Stimulated activated naive B cell treated with anti-CD40 and anti-IgM and Interleukin-4, amounts not matched to agents 10 μg/mL and 1 μg/mL and 100 μg/mL, for 72 hours (primary cell): ENCODE measurements at regions not wholly inside any gene's neighbourhood (a gene's known extent, or its start where the extent isn't known, plus 50 kb on each side); places are given as distances from the start of the nearest gene placed in this dataset.

Experiments used
- ATAC-seq, 2 donors: fragments of 150-1000 bp; cut with Tn5 transposase; replicated peaks; 2 replicates each; pipeline ENCODE4 v1.10.0; 2021; ENCODE audit warnings: moderate library complexity in 1 of 2
- DNase-seq: peaks from one replicate; pipeline ENCODE4 v3.0.0; 2021
- H3K27ac Mint-ChIP-seq: one replicate; pipeline ENCODE4 v1.8.0; 2022; ENCODE audit warnings: mild to moderate bottlenecking, mixed read lengths
- H3K27me3 Mint-ChIP-seq, 2 donors: one replicate each; pipeline ENCODE4 v1.8.0; 2022; ENCODE audit warnings: mixed read lengths in 2 of 2
- H3K36me3 Mint-ChIP-seq, 2 donors: one replicate each; pipeline ENCODE4 v1.8.0; 2022; ENCODE audit warnings: mixed read lengths in 2 of 2, mild to moderate bottlenecking in 1 of 2
- H3K4me1 Mint-ChIP-seq, 2 donors: one replicate each; pipeline ENCODE4 v1.8.0; 2022; ENCODE audit warnings: mixed read lengths in 2 of 2, mild to moderate bottlenecking in 1 of 2
- H3K4me3 Mint-ChIP-seq, 2 donors: one replicate each; pipeline ENCODE4 v1.8.0; 2022; ENCODE audit warnings: mild to moderate bottlenecking in 2 of 2, mixed read lengths in 2 of 2, moderate library complexity in 1 of 2
- H3K9me3 Mint-ChIP-seq, 2 donors: one replicate each; pipeline ENCODE4 v1.8.0; 2022; ENCODE audit warnings: mixed read lengths in 2 of 2, mild to moderate bottlenecking in 1 of 2

DNA sequence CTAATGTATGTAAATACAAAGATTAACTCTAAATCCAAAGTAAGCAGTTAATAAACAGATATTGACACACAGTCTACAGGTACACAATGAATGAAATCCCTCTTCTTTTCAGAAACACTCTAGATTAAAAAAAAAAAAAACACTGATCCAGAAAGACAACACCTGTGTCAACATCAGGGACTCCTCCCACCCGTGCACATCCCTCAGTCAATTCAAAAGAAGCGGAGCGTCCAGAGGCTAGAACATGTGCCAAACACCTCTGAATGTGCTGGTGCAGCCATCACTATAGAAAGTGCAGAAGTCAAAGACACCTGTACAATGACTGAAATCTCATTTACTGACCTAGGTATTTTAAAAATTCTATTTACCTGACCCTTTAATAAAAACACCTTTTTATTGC lies 622.6 kb upstream of the ID2 start:
- peaks cover 0 to 7% of the 10 kb centered on the region in 2 donors for H3K36me3 Mint-ChIP-seq
- H3K4me3 Mint-ChIP-seq, result no peak overlapping the region
- peaks cover 6 to 15% of the 10 kb centered on the region in 2 donors for H3K4me1 Mint-ChIP-seq
- H3K9me3 Mint-ChIP-seq, result peaks cover 11 to 12% of the 10 kb centered on the region in 2 donors
- H3K27ac Mint-ChIP-seq, result peak overlapping the region; percentile 22
- H3K27me3 Mint-ChIP-seq, result peaks cover 5 to 6% of the 10 kb centered on the region in 2 donors
- no peak for ATAC-seq
- no peak for DNase-seq

GRCh38 chr2:8059794-8060193 lies 622.1 kb upstream of the ID2 start:
- Mint-ChIP-seq H3K4me3 (no peak overlapping the region), H3K4me1 (peaks cover 6 to 15% of the 10 kb centered on the region in 2 donors), H3K36me3 (peaks cover 0 to 10% of the 10 kb centered on the region in 2 donors), H3K27ac (no peak overlapping the region), H3K27me3 (peaks cover 5 to 6% of the 10 kb centered on the region in 2 donors), H3K9me3 (peaks cover 14% of the 10 kb centered on the region in 2 donors)
- ATAC-seq (no peak), DNase-seq (no peak)

- DNase-seq, result no peak
- Mint-ChIP-seq H3K27ac (no peak overlapping the region), H3K27me3 (peaks cover 6 to 8% of the 10 kb centered on the region in 2 donors), H3K4me1 (peaks cover 6 to 15% of the 10 kb centered on the region in 2 donors), H3K9me3 (peaks cover 14 to 16% of the 10 kb centered on the region in 2 donors), H3K4me3 (no peak overlapping the region), H3K36me3 (peaks cover 0 to 10% of the 10 kb centered on the region in 2 donors)
- ATAC-seq, result no peak
Measured at GRCh38 chr2:8061219-8061618, 620.6 kb upstream of the ID2 start.

GRCh38 chr2:8064603-8065002 lies 617.3 kb upstream of the ID2 start:
- no peak overlapping the region for H3K27ac Mint-ChIP-seq
- H3K4me1 Mint-ChIP-seq, result no peaks in the 10 kb centered on the region
- H3K9me3 Mint-ChIP-seq, result peaks cover 8 to 11% of the 10 kb centered on the region in 2 donors
- H3K27me3 Mint-ChIP-seq, result peaks cover 4 to 13% of the 10 kb centered on the region in 2 donors
- no peak for DNase-seq
- ATAC-seq, result no peak
- no peak overlapping the region for H3K4me3 Mint-ChIP-seq
- peaks cover 0 to 7% of the 10 kb centered on the region in 2 donors for H3K36me3 Mint-ChIP-seq

GRCh38 chr2:8065191-8065590 lies 616.7 kb upstream of the ID2 start:
- DNase-seq, result no peak
- Mint-ChIP-seq H3K9me3 (peaks cover 8 to 11% of the 10 kb centered on the region in 2 donors), H3K4me1 (no peaks in the 10 kb centered on the region), H3K36me3 (peaks cover 0 to 7% of the 10 kb centered on the region in 2 donors), H3K4me3 (no peak overlapping the region), H3K27ac (no peak overlapping the region), H3K27me3 (peaks cover 4 to 13% of the 10 kb centered on the region in 2 donors)
- no peak for ATAC-seq

DNA sequence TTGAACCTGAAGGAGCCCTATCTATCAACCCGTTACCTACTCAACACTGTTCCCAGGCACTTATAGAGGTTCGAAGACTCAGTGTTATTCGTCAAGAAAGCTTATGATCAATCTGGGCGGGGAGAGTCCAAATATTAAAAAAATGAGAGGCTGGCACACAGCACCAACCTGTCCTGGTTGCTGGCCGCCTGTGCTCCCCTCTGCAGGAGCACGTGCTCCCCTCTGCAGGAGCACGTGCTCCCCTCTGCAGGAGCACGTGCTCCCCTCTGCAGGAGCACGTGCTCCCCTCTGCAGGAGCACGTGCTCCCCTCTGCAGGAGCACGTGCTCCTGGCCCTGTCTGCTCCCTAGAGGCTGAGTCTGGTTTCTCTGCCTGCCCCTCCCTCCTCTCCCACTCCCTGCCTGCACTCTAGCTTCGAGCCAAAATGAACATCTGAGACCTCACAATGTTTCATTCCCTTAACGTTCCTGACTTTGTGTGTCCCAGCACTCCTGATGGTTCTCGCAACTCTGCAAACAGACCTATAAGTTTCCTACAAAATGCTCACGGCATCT lies 614.0 kb upstream of the ID2 start:
- DNase-seq (no peak), ATAC-seq (no peak)
- Mint-ChIP-seq H3K27ac (no peak overlapping the region), H3K9me3 (peaks cover 8 to 11% of the 10 kb centered on the region in 2 donors), H3K4me1 (no peaks in the 10 kb centered on the region), H3K36me3 (peaks cover 0 to 7% of the 10 kb centered on the region in 2 donors), H3K27me3 (peaks cover 4 to 13% of the 10 kb centered on the region in 2 donors), H3K4me3 (no peak overlapping the region)

GRCh38 chr2:8072907-8073306 lies 608.9 kb upstream of the ID2 start:
- no peaks in the 10 kb centered on the region for H3K4me1 Mint-ChIP-seq
- H3K36me3 Mint-ChIP-seq, result peaks cover 0 to 4% of the 10 kb centered on the region in 2 donors
- no peak for DNase-seq
- H3K27ac Mint-ChIP-seq, result no peak overlapping the region
- H3K9me3 Mint-ChIP-seq, result peaks cover 9 to 11% of the 10 kb centered on the region in 2 donors
- ATAC-seq, result no peak
- peaks cover 0 to 7% of the 10 kb centered on the region in 2 donors for H3K27me3 Mint-ChIP-seq
- H3K4me3 Mint-ChIP-seq, result no peak overlapping the region

GRCh38 chr2:8073916-8074315 lies 607.9 kb upstream of the ID2 start:
- Mint-ChIP-seq H3K9me3 (peaks cover 11 to 17% of the 10 kb centered on the region in 2 donors), H3K4me1 (no peaks in the 10 kb centered on the region), H3K36me3 (peaks cover 0 to 9% of the 10 kb centered on the region in 2 donors), H3K27me3 (peaks cover 0 to 6% of the 10 kb centered on the region in 2 donors), H3K4me3 (no peak overlapping the region), H3K27ac (no peak overlapping the region)
- DNase-seq, result no peak
- ATAC-seq, result no peak

DNA sequence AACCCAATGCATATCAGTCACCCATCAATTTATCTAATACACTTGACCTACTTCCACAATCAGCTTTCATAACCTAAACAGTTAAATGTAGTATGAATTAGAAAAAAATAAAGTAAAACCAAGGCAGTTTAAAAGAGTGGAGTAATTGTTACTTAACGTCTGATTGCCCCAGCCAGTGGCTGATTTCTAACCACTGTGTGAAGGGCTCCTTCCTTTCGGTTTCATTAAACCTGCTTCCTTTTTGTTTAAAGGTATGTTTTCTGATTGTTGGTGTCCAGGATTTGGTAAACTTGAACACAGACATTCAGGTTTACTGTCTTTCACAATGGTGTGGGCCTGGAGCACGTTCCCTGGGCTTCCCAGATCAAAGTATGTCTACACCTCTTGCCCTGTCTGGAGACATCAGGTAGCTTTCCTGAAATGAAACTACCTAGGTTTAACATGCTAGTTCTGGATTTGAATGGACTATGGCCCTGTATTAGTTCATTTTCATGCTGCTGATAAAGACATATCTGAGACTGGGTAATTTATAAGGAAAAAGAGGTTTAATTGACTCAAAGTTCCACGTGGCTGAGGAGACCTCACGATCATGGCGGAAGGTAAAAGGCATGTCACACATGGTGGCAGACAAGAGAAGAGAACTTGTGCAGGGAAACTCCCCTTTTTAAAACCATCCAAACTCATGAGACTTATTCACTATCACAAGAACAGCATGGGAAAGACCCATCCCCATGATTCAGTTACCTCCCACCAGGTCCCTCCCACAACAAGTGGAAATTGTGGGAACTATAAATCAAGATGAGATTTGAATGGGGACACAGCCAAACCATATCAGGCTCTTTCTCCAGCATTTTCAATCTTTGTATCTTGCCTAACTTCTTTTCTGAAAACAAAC lies 605.2 kb upstream of the ID2 start:
- Mint-ChIP-seq H3K27ac (no peak overlapping the region), H3K4me3 (no peak overlapping the region), H3K4me1 (no peaks in the 10 kb centered on the region), H3K9me3 (peaks cover 11 to 17% of the 10 kb centered on the region in 2 donors), H3K27me3 (no peaks in the 10 kb centered on the region), H3K36me3 (peaks cover 0 to 9% of the 10 kb centered on the region in 2 donors)
- DNase-seq, result no peak
- ATAC-seq, result no peak

GRCh38 chr2:8078705-8079104 lies 603.2 kb upstream of the ID2 start:
- peaks cover 0 to 5% of the 10 kb centered on the region in 2 donors for H3K27me3 Mint-ChIP-seq
- H3K36me3 Mint-ChIP-seq, result peaks cover 0 to 9% of the 10 kb centered on the region in 2 donors
- peaks cover 11 to 17% of the 10 kb centered on the region in 2 donors for H3K9me3 Mint-ChIP-seq
- H3K4me3 Mint-ChIP-seq, result no peak overlapping the region
- no peak overlapping the region for H3K27ac Mint-ChIP-seq
- no peak for DNase-seq
- no peaks in the 10 kb centered on the region for H3K4me1 Mint-ChIP-seq
- no peak for ATAC-seq

DNA sequence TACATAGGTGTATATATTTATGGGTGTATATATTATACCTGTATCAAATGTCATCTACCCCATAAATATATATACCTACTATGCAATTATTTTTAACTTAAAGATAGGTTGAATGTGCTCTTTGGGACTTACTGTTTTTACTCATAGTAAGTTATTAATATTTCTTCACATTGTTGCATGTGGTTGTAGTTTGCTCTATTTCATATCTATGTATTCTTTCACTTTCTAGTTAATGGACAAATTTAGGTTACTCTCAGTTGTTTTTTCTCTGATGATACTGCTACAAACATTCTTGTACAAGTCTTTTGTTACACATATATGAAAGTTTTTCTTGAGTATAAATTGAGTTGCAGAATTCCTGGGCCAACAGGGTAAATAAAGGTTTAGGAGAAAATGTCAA lies 601.8 kb upstream of the ID2 start:
- no peak overlapping the region for H3K27ac Mint-ChIP-seq
- peaks cover 13 to 17% of the 10 kb centered on the region in 2 donors for H3K9me3 Mint-ChIP-seq
- H3K36me3 Mint-ChIP-seq, result peaks cover 0 to 9% of the 10 kb centered on the region in 2 donors
- no peak overlapping the region for H3K4me3 Mint-ChIP-seq
- no peak for ATAC-seq
- peaks cover 5 to 14% of the 10 kb centered on the region in 2 donors for H3K27me3 Mint-ChIP-seq
- no peaks in the 10 kb centered on the region for H3K4me1 Mint-ChIP-seq
- DNase-seq, result no peak

- DNase-seq, result no peak
- Mint-ChIP-seq H3K27ac (no peak overlapping the region), H3K27me3 (peaks cover 5 to 14% of the 10 kb centered on the region in 2 donors), H3K9me3 (peaks cover 13 to 17% of the 10 kb centered on the region in 2 donors), H3K36me3 (peaks cover 0 to 9% of the 10 kb centered on the region in 2 donors), H3K4me1 (no peaks in the 10 kb centered on the region), H3K4me3 (no peak overlapping the region)
- no peak for ATAC-seq
Measured at GRCh38 chr2:8081130-8081529, 600.7 kb upstream of the ID2 start.

- peaks cover 5 to 14% of the 10 kb centered on the region in 2 donors for H3K27me3 Mint-ChIP-seq
- H3K36me3 Mint-ChIP-seq, result peaks cover 0 to 6% of the 10 kb centered on the region in 2 donors
- no peak overlapping the region for H3K4me3 Mint-ChIP-seq
- DNase-seq (no peak), ATAC-seq (no peak)
- H3K9me3 Mint-ChIP-seq, result peaks cover 4 to 7% of the 10 kb centered on the region in 2 donors
- H3K4me1 Mint-ChIP-seq, result no peaks in the 10 kb centered on the region
- H3K27ac Mint-ChIP-seq, result no peak overlapping the region
Measured at GRCh38 chr2:8082840-8083239, 599.0 kb upstream of the ID2 start.

- Mint-ChIP-seq H3K9me3 (peaks cover 0 to 2% of the 10 kb centered on the region in 2 donors), H3K27ac (no peak overlapping the region), H3K36me3 (no peaks in the 10 kb centered on the region), H3K4me1 (no peaks in the 10 kb centered on the region), H3K27me3 (peaks cover 5 to 14% of the 10 kb centered on the region in 2 donors), H3K4me3 (no peak overlapping the region)
- no peak for DNase-seq
- no peak for ATAC-seq
Measured at GRCh38 chr2:8086357-8086756, 595.5 kb upstream of the ID2 start.
